Lung (tissue), 11 donors: ENCODE measurements at regions not wholly inside any gene's neighbourhood (a gene's known extent, or its start where the extent isn't known, plus 50 kb on each side); places are given as distances from the start of the nearest gene placed in this dataset.

ENCODE experiments used
- ATAC-seq: fragments of 200-7000 bp; cut with Tn5 transposase; one replicate; pipeline ENCODE4 v1.9.1; 2020; ENCODE audit warnings: moderate number of reproducible peaks; ENCODE audit not compliant: insufficient read depth, low FRiP score
- DNase-seq, 3 donors: peaks; one replicate each; pipeline ENCODE4 v3.0.0-alpha.2; 2013 to 2017
- H3K27ac ChIP-seq, 2 donors: one replicate each; pipeline ENCODE4 v1.5.1; 2013; ENCODE audit warnings: mild to moderate bottlenecking in 2 of 2, moderate library complexity in 2 of 2, control low read depth in 1 of 2, inconsistent platforms in 1 of 2, low read depth in 1 of 2, low read length in 1 of 2
- H3K27me3 ChIP-seq, 3 donors: one replicate each; pipeline ENCODE4 v1.5.1; 2013; ENCODE audit warnings: low read length in 2 of 3; ENCODE audit not compliant: control insufficient read depth in 3 of 3, insufficient read depth in 3 of 3
- H3K36me3 ChIP-seq, 4 donors: one replicate each; pipeline ENCODE4 v1.5.1; 2013; ENCODE audit warnings: low read length in 4 of 4, mild to moderate bottlenecking in 1 of 4, moderate library complexity in 1 of 4; ENCODE audit not compliant: control insufficient read depth in 4 of 4, insufficient read depth in 4 of 4
- H3K4me1 ChIP-seq, 5 donors: one replicate each; pipeline ENCODE4 v1.5.1; 2013; ENCODE audit warnings: low read length in 5 of 5, mild to moderate bottlenecking in 2 of 5, moderate library complexity in 1 of 5; ENCODE audit not compliant: control insufficient read depth in 5 of 5, insufficient read depth in 5 of 5
- H3K4me3 ChIP-seq: one replicate; pipeline ENCODE4 v1.5.1; 2013; ENCODE audit warnings: mild to moderate bottlenecking, control low read depth, moderate library complexity
- H3K9ac ChIP-seq, 2 donors: one replicate each; pipeline ENCODE4 v1.5.1; 2013; ENCODE audit warnings: low read length in 2 of 2, control low read depth in 1 of 2; ENCODE audit not compliant: insufficient read depth in 1 of 2
- H3K9me3 ChIP-seq, 4 donors: one replicate each; pipeline ENCODE4 v1.5.1; 2013; ENCODE audit warnings: low read length in 3 of 4, mild to moderate bottlenecking in 1 of 4, moderate library complexity in 1 of 4; ENCODE audit not compliant: control insufficient read depth in 4 of 4, insufficient read depth in 3 of 4
- WGBS, 2 donors: extraction: QIAGEN DNeasy Blood & Tissue Kit; methylation state at CpG; one replicate each; pipeline ENCODE4 v1.1.7; 2013; 5-methylcytosine and 5-hydroxymethylcytosine counted together
- TF ChIP-seq, protein P1 (sequence below): IDR thresholded peaks from 2 replicates; pipeline ENCODE4 v1.5.1; 2012; ENCODE audit warnings: mild to moderate bottlenecking; ENCODE audit errors: control extremely low read depth, extremely low read depth
- donor health status: control.
- donor health status: control.
- donor health status: Bipolar disorder and iron deficiency.
- donor health status: healthy.
- donor health status: DM: yes; HTN: yes; CAD: no.

DNA sequence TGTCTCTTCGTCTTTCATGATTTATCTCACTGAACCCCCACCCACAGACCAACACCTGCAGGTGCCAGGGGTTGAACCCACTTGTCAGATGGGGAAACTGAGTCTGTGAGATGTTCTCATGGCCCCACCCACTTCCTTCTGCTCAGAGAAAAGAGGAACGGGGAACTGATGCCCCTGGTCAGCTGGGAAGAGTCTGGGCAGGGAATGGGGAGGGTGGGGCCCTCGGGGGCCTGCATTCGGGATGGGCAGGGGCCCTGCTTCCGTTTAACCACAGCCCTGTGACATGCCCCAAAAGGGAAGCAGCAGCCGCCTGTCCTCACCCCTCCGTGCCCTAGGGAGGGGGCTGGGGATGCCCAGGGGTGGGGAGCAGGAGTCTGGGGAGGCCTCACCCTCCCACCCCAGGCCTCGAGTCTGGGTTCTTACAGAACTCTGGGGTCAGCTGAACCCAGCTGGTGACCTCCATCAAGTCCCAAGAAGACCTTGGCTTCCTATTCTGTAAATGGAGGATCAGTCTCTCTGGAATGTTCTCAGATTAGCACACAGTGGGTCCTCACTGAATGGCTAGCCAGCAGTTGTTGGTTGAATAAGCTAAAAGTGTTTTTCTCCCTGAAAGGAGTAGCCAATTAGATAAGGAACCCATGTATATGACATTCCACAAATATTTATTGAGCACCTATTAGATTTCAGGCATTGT is 81.5 kb downstream of the CEBPB start:
- ATAC-seq (no peak), DNase-seq (no peak)
- Histone ChIP-seq H3K4me1 (peaks cover 0 to 16% (median 13%) of the 10 kb centered on the region in 5 donors), H3K27ac (peak overlapping the region in 1 of 2 donors; percentile 78), H3K4me3 (no peak overlapping the region), H3K9ac (no peak overlapping the region), H3K36me3 (no peaks in the 10 kb centered on the region), H3K9me3 (no peaks in the 10 kb centered on the region), H3K27me3 (no peaks in the 10 kb centered on the region)
- TF ChIP-seq, protein P1, sequence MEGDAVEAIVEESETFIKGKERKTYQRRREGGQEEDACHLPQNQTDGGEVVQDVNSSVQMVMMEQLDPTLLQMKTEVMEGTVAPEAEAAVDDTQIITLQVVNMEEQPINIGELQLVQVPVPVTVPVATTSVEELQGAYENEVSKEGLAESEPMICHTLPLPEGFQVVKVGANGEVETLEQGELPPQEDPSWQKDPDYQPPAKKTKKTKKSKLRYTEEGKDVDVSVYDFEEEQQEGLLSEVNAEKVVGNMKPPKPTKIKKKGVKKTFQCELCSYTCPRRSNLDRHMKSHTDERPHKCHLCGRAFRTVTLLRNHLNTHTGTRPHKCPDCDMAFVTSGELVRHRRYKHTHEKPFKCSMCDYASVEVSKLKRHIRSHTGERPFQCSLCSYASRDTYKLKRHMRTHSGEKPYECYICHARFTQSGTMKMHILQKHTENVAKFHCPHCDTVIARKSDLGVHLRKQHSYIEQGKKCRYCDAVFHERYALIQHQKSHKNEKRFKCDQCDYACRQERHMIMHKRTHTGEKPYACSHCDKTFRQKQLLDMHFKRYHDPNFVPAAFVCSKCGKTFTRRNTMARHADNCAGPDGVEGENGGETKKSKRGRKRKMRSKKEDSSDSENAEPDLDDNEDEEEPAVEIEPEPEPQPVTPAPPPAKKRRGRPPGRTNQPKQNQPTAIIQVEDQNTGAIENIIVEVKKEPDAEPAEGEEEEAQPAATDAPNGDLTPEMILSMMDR = no peak
- WGBS, 2 donors = 35 to 65% methylated on average over 8 of the region's 8 CpGs

DNA sequence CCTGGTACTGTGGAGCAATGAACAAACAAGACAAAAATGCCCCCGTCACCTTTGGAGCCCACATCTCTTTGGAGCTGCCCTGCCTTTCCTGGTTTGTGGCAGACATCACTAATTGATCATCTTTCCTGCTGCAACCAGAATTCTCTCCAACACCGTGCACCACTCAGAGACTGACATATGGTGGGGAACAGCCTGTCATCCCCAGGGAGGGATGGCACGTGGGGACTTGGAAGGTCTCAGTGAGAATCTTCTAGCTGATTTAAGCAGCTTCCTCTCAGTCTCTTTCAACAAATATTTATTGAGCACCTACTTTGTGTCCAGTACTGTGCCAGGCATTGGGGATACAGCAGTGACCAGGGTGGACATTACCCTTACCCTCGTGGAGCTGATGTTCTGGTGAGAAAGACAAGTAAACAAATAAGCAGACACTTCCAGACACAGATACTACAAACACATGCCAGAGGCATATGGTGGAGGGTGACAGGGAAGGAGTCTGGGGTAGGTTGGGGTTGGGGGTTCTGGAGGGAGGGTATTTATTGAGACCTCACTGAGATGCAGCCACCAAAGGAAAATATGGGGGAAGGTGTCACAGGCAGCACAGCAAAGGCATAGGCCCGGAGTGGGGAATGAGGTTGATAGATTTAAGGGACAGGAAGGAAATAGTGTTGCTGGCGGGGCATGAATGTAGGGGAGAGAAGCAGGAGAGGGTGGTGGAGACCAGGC is 82.3 kb downstream of the CEBPB start:
- Histone ChIP-seq H3K9ac (no peak overlapping the region), H3K27me3 (no peaks in the 10 kb centered on the region), H3K27ac (peak overlapping the region in 1 of 2 donors; percentile 60), H3K4me1 (peaks cover 0 to 16% (median 14%) of the 10 kb centered on the region in 5 donors), H3K36me3 (no peaks in the 10 kb centered on the region), H3K4me3 (no peak overlapping the region), H3K9me3 (no peaks in the 10 kb centered on the region)
- 44 to 54% methylated on average over 6 of the region's 6 CpGs for WGBS, 2 donors
- DNase-seq (peak in 1 of 3 donors; percentile 49), ATAC-seq (no peak)
- TF ChIP-seq, protein P1 = no peak

DNA sequence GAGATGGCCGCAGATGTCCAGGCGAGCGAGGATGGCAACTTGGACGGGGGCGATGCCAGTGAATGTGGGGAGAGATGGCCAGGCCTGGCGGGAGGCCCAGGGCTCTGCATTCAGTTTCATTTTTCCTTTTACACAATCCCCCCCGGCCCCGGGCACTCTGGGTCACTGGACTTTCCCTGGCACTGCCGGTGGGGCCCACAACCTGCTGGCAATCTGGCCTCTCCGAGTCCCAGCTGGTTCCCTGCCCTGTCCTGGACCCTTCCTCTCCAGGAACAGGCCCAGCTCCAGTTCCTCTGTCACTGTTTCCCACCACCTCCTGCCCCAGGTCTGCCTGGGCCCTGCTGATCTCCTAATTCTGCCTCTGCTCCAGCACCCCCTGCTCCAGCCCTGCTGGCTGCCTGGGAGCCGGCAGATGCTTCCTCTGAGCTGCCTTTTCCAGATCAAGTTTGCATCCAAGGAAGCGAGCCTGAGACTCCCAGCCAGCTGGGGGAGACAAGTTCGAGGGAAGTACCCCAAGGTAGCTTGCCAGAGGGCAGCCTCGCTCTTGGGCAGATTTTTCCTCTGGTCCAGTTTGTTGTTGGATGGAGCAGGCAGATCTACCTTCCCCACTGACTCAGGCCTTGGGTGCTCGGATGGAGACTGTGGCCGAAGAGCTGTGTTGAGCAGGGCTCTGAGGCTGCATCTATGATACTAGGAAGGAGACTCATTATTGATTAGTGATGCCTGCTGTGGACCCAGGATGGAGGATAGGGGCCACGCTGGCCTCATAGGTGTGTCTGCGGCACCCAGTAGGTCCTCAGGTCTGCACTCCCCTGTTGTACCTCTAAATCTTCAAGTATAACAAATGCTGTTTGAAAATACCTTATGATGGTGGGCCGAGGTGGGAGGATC is 83.2 kb downstream of the CEBPB start:
- H3K4me3 ChIP-seq = no peak overlapping the region
- H3K36me3 ChIP-seq = no peaks in the 10 kb centered on the region
- no peak overlapping the region for H3K9ac ChIP-seq
- H3K27ac ChIP-seq = peak overlapping the region in 1 of 2 donors; percentile 60
- no peak for ATAC-seq
- no peaks in the 10 kb centered on the region for H3K27me3 ChIP-seq
- no peak for DNase-seq
- H3K4me1 ChIP-seq = peaks cover 0 to 22% (median 17%) of the 10 kb centered on the region in 5 donors
- WGBS, 2 donors = 55 to 60% methylated on average over 19 of the region's 19 CpGs
- no peaks in the 10 kb centered on the region for H3K9me3 ChIP-seq
- TF ChIP-seq, protein P1 = no peak
